GM10248 (cell line): ENCODE measurements at regions not wholly inside any gene's neighbourhood (a gene's known extent, or its start where the extent isn't known, plus 50 kb on each side); places are given as distances from the start of the nearest gene placed in this dataset.

Experiments
- CTCF ChIA-PET: fragments of 300-600 bp; sonication (Branson Sonifier 250); formaldehyde crosslinking; extraction: SDS; loops from one replicate; lab custom pipeline; 2021; ENCODE audit warnings: antibody characterized with exemption; lab: Yijun Ruan, JAX
- POLR2A ChIA-PET: fragments of 350-650 bp; sonication (Branson Sonifier 250); formaldehyde crosslinking; extraction: SDS; loops from one replicate; lab custom pipeline; 2020; ENCODE audit warnings: antibody characterized with exemption; lab: Yijun Ruan, JAX
- DNase-seq: peaks from one replicate; pipeline ENCODE4 v3.0.0; 2012; ENCODE audit errors: extremely low spot score
- CTCF ChIP-seq: IDR thresholded peaks from 2 replicates; pipeline ENCODE4 v1.5.1; 2012; ENCODE audit warnings: mild to moderate bottlenecking, low read depth; ENCODE audit errors: extremely low read depth, missing control alignments, control extremely low read depth

- POLR2A ChIA-PET: no interaction called here
- CTCF ChIA-PET: no interaction called here
- DNase-seq: no peak
- no peak for TF ChIP-seq CTCF
Observed at GRCh38 chr2:55973673-55974072, 50.1 kb upstream of the EFEMP1 start.

GRCh38 chr2:55976681-55977080 lies 53.1 kb upstream of the EFEMP1 start:
- POLR2A ChIA-PET: no interaction called here
- DNase-seq: no peak
- TF ChIP-seq CTCF: no peak
- CTCF ChIA-PET: interaction anchor here (1.3 to 2.3 kb wide), 6 partner anchors 10 to 28 kb away, joined by 3 to 8 read pairs (median 4); no protein-coding TSS in a partner anchor

GRCh38 chr2:55985406-55985805 lies 61.8 kb upstream of the EFEMP1 start:
- ChIA-PET POLR2A (no interaction called here), CTCF (no interaction called here)
- no peak for TF ChIP-seq CTCF
- no peak for DNase-seq

GRCh38 chr2:55986001-55986400 lies 62.4 kb upstream of the EFEMP1 start:
- no peak for TF ChIP-seq CTCF
- POLR2A ChIA-PET: no interaction called here
- DNase-seq: no peak
- CTCF ChIA-PET: interaction anchor here (1.2 to 1.8 kb wide), 2 partner anchors 9 to 11 kb away, joined by 4 to 8 read pairs; no protein-coding TSS in a partner anchor

GRCh38 chr2:55986700-55987440 lies 63.3 kb upstream of the EFEMP1 start:
- CTCF ChIA-PET: interaction anchor here (1.2 to 1.8 kb wide), 2 partner anchors 10 kb away, joined by 4 to 8 read pairs; no protein-coding TSS in a partner anchor
- POLR2A ChIA-PET: no interaction called here
- no peak for TF ChIP-seq CTCF
- DNase-seq: no peak

- DNase-seq: no peak
- ChIA-PET POLR2A (no interaction called here), CTCF (no interaction called here)
- TF ChIP-seq CTCF: no peak
Observed at GRCh38 chr2:55989405-55989804, 65.8 kb upstream of the EFEMP1 start.

- no peak for TF ChIP-seq CTCF
- CTCF ChIA-PET: interaction anchor here (1.5 kb wide), 1 partner anchor 15 kb away, joined by 3 read pairs; no protein-coding TSS in a partner anchor
- POLR2A ChIA-PET: no interaction called here
- no peak for DNase-seq
Observed at GRCh38 chr2:55992455-55992854, 68.9 kb upstream of the EFEMP1 start.
